SK-N-MC (cell line): ENCODE measurements at regions not wholly inside any gene's neighbourhood (a gene's known extent, or its start where the extent isn't known, plus 50 kb on each side); places are given as distances from the start of the nearest gene placed in this dataset.

Experiments
- EZH2 ChIP-seq: fragments of 200-600 bp; sonication (generic); IDR thresholded peaks from one replicate; pipeline ENCODE4 v1.6.1; 2017; ENCODE audit warnings: antibody characterized with exemption
- FOXP2 ChIP-seq: optimal IDR thresholded peaks from 2 replicates; pipeline ENCODE3; 2011; ENCODE audit warnings: mild to moderate bottlenecking, moderate library complexity; ENCODE audit not compliant: insufficient read depth; ENCODE audit errors: extremely low read length, control extremely low read depth
- POLR2AphosphoS5 ChIP-seq: IDR thresholded peaks from 2 replicates; pipeline ENCODE4 v1.6.1; 2012; ENCODE audit warnings: mild to moderate bottlenecking, low read depth, low read length, borderline replicate concordance

DNA sequence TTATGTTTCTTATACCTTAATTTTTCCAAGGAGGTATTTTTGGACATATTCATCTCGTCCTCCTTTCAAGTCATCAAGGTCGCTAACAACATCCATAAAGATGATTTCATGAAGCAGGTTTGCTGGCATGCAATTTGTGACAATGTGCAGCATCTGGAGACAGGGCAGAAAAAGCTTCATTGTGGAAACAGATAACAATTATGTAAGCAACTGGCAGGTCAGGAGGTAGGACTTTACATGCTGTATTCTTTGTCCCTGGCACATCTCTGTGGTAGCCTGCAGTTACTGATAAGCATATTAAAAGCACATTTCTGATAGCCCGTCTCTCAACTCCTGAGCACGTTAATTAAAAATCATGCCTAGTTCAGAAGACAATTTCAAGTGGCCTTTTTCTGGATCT lies 156.8 kb downstream of the LEPR start:
- TF ChIP-seq EZH2, result no peak
- TF ChIP-seq POLR2AphosphoS5, result no peak
- TF ChIP-seq FOXP2, result no peak
